ENCODE measurements at regions not wholly inside any gene's neighbourhood (a gene's known extent, or its start where the extent isn't known, plus 50 kb on each side); places are given as distances from the start of the nearest gene placed in this dataset.

DNA sequence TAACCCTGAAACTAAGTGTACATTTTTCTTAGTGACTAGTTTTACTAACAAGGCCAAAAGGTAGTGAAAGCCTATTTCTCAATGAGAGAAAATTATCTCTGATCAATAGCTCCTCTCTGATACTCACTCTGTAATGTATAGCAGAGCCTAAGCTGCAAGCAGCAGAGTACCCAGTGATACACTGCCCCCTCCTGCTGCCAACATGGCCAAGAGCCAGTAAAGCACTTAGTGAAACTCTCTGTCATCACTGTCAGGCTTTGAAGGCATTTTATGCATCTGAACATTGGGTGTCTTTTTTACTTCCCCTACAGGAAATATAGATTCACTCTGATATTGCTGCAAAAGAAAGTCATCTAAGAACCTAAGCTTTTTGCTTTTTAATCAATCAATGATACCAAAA lies 784.1 kb upstream of the CDH7 start:
- TF ChIP-seq, protein P1, sequence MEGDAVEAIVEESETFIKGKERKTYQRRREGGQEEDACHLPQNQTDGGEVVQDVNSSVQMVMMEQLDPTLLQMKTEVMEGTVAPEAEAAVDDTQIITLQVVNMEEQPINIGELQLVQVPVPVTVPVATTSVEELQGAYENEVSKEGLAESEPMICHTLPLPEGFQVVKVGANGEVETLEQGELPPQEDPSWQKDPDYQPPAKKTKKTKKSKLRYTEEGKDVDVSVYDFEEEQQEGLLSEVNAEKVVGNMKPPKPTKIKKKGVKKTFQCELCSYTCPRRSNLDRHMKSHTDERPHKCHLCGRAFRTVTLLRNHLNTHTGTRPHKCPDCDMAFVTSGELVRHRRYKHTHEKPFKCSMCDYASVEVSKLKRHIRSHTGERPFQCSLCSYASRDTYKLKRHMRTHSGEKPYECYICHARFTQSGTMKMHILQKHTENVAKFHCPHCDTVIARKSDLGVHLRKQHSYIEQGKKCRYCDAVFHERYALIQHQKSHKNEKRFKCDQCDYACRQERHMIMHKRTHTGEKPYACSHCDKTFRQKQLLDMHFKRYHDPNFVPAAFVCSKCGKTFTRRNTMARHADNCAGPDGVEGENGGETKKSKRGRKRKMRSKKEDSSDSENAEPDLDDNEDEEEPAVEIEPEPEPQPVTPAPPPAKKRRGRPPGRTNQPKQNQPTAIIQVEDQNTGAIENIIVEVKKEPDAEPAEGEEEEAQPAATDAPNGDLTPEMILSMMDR (IDR thresholded peaks at IDR 0.05; ENCODE audit: low read depth, low read length, poor library complexity, severe bottlenecking), result no peak
- no peak for TF ChIP-seq EZH2phosphoT487 (IDR thresholded peaks at IDR 0.05; ENCODE audit: borderline replicate concordance, low read length)
